ENCODE measurements at regions not wholly inside any gene's neighbourhood (a gene's known extent, or its start where the extent isn't known, plus 50 kb on each side); places are given as distances from the start of the nearest gene placed in this dataset.

DNA sequence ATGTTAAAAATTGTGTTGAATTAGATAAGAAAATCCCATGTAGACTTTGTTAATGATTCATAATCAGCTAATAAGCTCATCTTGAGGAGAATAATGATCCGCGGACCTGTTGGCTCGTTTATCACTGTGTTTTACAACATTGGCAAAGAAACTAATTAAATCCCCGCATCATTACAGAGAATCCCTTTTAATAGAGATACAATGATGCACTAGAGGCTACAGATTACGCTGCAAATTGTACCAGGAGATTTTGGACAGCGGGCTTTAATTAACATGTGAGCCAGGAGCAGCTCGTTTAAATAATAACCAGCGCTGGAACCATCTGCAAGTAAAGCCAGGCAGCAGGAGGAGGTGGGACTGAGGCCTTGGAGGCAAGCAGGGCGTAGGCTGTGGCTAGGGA lies 280.3 kb upstream of the POU3F1 start:
- no peak for DNase-seq

GRCh38 chr1:38326135-38326534 lies 279.5 kb upstream of the POU3F1 start:
- no peak for DNase-seq

GRCh38 chr1:38312753-38313152 lies 266.2 kb upstream of the POU3F1 start:
- DNase-seq: no peak

GRCh38 chr1:38310079-38310478 lies 263.5 kb upstream of the POU3F1 start:
- DNase-seq: no peak

- no peak for DNase-seq
Observed at GRCh38 chr1:38308780-38309179, 262.2 kb upstream of the POU3F1 start.

DNA sequence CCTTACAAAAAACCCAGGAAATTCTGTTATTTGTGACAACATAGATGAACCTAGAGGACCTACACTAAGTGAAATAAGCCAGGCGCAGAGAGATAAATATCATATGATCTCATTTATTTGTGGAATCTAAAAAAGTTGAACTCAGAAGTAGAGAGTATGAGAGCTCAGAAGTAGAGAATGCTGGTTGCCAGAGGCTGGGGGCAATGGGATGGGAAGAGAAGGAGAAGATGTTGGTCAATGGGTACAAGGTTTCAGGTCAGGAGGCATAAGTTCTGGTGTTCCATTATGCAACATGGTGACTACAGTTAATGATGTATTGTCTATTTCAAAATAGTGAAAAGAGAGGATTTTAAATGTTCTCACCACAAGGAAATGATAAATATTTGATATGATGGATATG lies 259.1 kb upstream of the POU3F1 start:
- DNase-seq: no peak

DNA sequence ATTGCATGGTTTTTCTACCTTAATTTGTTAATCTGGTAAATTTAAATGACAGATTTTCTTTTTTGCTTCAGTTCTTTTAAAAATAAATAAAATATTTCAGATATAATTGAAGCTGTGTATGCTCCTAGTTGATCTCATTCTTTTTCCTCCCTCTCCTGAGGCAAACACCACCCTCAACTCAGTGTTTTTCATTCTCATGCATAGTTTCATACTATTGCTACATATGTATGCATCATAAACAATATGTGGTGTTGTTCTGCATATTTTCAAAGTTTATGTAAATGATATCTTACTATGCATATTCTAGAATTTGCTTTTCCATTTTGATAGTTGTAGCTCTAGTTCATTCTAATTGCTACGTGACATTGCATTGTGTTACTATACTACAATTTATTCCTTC lies 257.2 kb upstream of the POU3F1 start:
- DNase-seq: no peak

DNA sequence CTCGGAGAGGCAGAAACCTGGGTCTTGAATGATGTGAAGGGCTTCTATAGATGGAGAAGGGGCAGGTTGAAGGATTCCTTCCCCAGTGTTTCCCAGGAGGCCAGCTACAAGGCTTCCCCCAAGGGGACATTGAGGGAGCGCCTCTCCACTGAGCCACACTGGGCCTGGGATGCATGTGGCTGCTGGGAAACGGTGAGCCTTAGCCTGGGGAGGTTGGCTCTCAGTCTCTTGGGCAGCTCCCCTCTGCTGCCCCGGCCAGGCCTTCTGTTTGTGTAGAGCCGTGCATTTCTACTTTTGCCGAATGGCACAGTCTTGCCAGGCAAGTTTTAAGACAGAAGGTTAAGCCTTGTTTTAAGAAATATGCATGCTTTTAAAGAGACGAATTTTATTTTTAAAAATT lies 254.4 kb upstream of the POU3F1 start:
- no peak for DNase-seq

DNA sequence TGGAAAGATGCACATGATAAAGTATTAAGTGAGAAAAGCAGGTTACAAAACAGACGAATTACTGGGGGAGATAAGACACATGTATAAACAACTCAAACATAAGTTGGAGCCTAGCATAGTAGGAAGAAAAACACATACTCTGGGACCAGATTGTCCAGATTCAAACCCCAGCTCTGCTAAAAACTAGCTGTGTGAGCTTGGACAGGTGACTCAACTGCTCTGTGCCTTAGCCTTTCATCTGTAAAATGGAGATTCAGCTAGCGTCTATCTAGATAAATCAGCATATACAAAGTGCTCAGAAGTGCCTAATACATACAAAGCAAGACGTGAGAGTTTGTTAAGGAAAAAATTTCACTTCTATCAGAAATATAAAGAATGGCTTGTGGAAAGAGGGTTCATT lies 254.0 kb upstream of the POU3F1 start:
- DNase-seq: no peak

DNA sequence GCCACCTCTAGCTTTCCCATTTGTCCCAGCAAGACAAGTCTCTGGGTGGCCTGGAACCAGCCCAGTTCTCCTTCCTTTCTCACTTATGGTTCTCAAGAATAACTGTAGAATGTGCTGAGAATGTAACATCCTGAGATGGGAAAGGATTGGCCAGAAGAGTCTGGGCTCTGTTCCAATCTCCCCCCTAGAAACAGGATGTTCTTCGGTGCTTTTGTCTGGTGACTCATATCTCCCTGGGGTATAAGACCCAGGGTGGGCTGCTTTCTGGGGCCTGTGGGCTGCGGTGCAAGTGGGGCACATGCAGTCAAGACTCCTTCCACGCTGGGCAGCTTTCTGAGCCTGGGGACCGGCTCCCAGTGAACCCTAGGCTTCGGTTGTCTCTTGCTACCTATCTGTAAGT lies 251.2 kb upstream of the POU3F1 start:
- no peak for DNase-seq

- no peak for DNase-seq
Observed at GRCh38 chr1:38297246-38297645, 250.7 kb upstream of the POU3F1 start.

DNA sequence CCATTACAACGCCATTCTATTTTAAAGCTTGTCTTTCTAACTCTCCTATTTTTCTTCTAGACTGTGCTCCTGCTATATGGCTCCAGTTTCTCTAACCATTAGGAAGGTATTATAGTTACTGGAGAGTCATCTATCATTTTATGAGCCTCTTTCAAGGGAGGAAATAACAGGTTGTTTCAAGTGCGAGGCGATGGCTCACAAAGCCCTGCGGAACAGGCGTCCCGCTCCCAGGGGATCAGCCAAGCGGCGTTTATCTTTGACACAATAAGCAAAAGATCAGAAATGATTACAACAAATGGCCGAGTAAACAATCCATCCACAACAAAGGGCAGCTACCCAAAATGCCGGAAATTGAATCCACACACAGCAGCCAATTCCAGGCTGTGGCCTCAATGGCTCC lies 249.5 kb upstream of the POU3F1 start:
- peak; percentile 57 for DNase-seq

DNA sequence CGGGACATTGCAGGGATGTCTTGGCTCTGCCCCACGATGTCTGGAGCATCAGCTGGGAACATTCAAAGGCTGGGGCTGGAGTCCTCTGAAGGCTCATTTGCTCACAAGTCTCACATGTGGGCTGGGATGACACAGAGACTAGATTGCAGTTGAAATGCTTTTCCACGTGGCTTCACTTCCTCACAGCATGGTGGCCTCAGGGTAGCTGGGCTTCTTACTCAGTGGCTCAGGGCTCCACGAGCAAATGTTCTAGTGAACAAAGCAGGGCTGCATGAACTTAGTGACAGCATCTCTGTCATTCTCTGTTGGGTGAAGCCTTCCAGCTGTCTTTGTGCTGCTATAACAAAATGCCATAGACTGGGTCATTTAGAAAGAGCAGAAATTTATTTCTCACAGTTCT lies 247.0 kb upstream of the POU3F1 start:
- DNase-seq: no peak

DNA sequence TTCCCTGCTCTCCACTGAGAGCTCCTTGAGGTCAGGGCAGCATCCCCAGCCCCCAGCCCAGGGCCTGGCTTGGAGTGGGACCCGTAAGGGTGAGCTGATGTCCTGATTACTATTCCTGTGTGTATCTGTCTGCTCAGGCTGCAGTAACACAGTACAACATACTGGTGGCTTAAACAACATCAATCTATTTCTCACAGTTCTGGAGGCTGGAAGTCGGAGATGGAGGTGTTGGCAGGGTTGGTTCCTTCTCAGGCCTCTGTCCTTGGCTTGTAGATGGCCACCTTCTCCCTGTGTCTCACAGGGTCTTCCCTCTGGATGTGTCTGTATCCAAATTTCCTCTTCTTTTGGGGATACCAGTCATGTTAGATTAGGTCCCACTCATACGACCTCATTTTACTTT lies 246.4 kb upstream of the POU3F1 start:
- no peak for DNase-seq

GRCh38 chr1:38291906-38292521 lies 245.4 kb upstream of the POU3F1 start:
- DNase-seq: no peak

GRCh38 chr1:38291336-38291735 lies 244.7 kb upstream of the POU3F1 start:
- DNase-seq: no peak

GRCh38 chr1:38289034-38289433 lies 242.4 kb upstream of the POU3F1 start:
- DNase-seq: no peak

DNA sequence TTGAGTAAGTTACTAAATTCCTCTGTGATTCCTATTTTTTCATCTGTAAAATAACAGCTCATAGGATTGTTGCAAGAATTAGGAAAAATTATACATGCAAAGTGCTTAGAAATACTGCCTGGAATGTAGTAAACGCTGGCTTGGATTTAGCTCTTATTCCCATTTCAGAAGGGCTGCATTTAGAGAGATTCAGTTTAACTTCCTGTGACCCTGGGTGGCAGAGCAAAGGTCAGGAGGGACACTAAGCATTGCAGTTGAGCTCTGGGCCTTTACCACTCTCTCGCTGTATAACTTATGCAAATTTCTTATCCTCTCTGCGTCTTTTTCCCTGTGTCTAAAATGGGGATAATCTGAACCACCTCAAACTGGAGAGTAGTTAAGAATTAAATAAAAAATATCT lies 241.0 kb upstream of the POU3F1 start:
- no peak for DNase-seq

GRCh38 chr1:38287036-38287435 lies 240.4 kb upstream of the POU3F1 start:
- no peak for DNase-seq

DNA sequence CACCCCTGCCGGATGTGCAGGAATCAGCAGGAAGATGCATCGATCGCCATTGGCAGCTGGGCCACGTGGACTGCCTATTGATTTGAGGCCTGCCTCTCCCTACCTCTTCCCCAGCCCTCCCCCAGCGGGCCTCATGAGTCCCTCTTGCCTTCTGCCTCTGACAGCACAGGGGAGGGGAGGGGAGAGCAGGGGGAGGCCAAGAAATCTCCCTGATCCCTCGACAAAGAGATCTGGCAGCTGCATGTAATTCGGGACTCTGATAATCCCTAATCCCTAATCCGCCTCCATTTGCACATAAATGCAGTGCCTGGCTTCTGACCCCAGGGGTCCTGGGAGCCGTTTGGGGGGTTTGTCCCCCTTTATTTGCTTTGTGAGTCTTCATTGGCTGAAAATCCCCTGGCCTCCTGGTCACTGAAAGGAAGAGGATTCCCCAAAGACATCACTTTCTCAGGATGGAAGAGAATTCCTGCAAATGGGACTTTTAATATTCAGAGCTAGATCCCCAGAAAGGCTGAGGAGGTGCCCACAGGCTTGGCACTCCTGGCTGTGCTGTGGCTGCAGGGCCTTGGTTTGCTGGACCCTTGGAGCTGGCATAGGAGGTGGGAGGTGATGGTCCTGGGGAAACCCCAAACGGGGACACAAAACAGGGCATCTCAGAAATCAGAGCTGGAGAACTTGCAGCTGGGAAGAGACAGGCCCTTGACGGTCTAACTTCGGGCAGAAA lies 239.4 kb upstream of the POU3F1 start:
- no peak for DNase-seq

GRCh38 chr1:38284953-38285352 lies 238.4 kb upstream of the POU3F1 start:
- no peak for DNase-seq

DNA sequence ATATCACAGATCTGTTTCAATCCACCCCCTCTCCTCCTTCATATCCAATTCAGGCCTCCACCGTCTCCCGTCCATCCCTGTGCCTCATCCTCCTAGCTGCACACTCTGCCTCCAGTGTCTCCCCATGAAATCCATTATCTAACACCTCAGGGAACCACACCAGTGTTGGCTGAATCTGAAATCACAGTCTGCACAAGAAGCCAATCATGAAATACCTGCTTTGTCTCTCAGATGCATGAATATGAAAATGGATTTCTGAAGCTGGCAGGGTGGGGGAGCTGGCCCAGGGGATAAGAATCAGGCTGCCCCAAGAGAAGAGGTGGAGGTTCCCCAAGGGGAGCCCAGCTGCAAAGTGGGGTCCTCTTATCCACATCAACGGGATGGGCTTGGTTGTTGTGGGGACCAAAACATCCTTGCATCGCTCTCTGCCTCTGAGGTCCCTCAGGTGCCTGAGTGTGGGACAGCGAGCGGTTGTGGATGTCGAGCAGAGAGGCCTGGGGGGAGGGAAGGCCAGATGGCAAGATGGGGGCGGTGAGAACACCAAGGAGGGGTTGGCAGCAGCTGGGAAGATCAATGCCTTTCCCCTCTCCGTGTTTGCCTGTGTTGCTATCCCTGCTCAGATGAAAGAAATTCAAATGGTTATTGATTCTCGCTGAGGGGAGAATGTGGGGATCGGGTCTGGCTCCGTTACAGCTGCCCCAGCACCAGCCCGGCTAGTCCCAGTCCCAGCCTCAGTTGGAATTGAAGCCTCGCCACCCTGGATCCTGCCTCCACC lies 237.3 kb upstream of the POU3F1 start:
- no peak for DNase-seq

GRCh38 chr1:38279148-38279547 lies 232.6 kb upstream of the POU3F1 start:
- DNase-seq: no peak

DNA sequence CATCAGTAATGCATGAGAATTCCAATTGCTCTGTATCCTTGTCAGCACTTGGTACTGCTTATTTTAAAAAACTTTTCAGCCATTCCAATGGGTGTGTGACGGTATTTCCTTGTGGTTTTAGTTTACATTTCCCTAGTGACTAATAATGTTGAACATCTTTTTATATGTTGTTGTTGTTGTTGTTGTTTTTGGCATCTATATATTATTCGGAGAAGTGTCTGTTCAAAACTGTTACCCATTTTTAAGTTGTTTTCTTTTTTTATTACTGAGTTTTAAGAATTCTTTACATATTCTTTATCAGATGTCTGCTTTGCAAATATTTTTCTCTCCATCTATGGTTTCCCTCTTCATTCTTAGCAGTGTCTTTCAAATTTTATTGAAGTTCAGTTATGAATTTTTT lies 231.1 kb upstream of the POU3F1 start:
- DNase-seq: no peak

Data from DMS79 (cell line).